Psoas muscle (tissue), 7 donors: ENCODE measurements at regions not wholly inside any gene's neighbourhood (a gene's known extent, or its start where the extent isn't known, plus 50 kb on each side); places are given as distances from the start of the nearest gene placed in this dataset.
"Not testable (repeated sequence)": the region's sequence is repeated elsewhere in the genome, so short reads cannot be mapped to it uniquely, and the experiment has no call there.

Experiments
- ATAC-seq, 4 donors: fragments of 200-7000 bp; cut with Tn5 transposase; one replicate each; pipeline ENCODE4 v1.9.1; 2020; ENCODE audit warnings: moderate library complexity in 3 of 4, mild to moderate bottlenecking in 2 of 4
- DNase-seq, 2 donors: peaks; one replicate each; pipeline ENCODE4 v3.0.0-alpha.2; 2020
- H3K27ac ChIP-seq: fragments of 200-600 bp; one replicate; pipeline ENCODE4 v1.8.0; 2022
- H3K27me3 ChIP-seq, 3 donors: fragments of 200-600 bp in 1 of 3; one replicate each; pipeline versions ENCODE4 v1.6.1 to v1.8.0; 2013 to 2022; ENCODE audit warnings: low read length in 2 of 3, mild to moderate bottlenecking in 2 of 3, moderate library complexity in 1 of 3; ENCODE audit not compliant: insufficient read depth in 3 of 3
- H3K36me3 ChIP-seq, 2 donors: fragments of 200-600 bp in 1 of 2; one replicate each; pipeline versions ENCODE4 v1.6.1 to v1.8.0; 2013 to 2022; ENCODE audit warnings: low read depth in 1 of 2, mild to moderate bottlenecking in 1 of 2, moderate library complexity in 1 of 2; ENCODE audit not compliant: insufficient read depth in 1 of 2
- H3K4me1 ChIP-seq: fragments of 200-600 bp; one replicate; pipeline ENCODE4 v1.8.0; 2022
- H3K4me3 ChIP-seq: fragments of 200-600 bp; one replicate; pipeline ENCODE4 v1.8.0; 2022; ENCODE audit warnings: mild to moderate bottlenecking
- H3K9me3 ChIP-seq: fragments of 200-600 bp; one replicate; pipeline ENCODE4 v1.8.0; 2022
- CTCF ChIP-seq: fragments of 200-600 bp; IDR thresholded peaks from one replicate; pipeline ENCODE4 v1.8.0; 2022; ENCODE audit warnings: antibody characterized with exemption
- WGBS, 3 donors: extraction: QIAGEN DNeasy Blood & Tissue Kit; methylation state at CpG; one replicate each; pipeline versions ENCODE4 v1.1.6 to v1.1.7; 2013; 5-methylcytosine and 5-hydroxymethylcytosine counted together
- intact Hi-C, 2 donors: fragments of 100-400 bp; cut with DNase I; formaldehyde crosslinking; loops; one replicate each; pipeline versions ENCODE4 v1.11.0 to v1.14.2; 2022
- donor health status: healthy with polysubstance abuse.
- donor health status: DM: no; HTN: no; CAD: no; lungs with moderate emphysema.
- donor health status: Bipolar disorder and iron deficiency.
- donor health status: healthy.
- donor health status: DM: yes; HTN: yes; CAD: no.
- donor health status: DM: no; HTN: no; CAD: no.
- donor health status: DM: yes; HTN: yes; CAD: no.

GRCh38 chr21:33139084-33139483 lies 69.1 kb downstream of the OLIG1 start:
- H3K4me1 ChIP-seq, result no peaks in the 10 kb centered on the region
- no peak overlapping the region for H3K27ac ChIP-seq
- H3K9me3 ChIP-seq, result no peaks in the 10 kb centered on the region
- 79 to 82% (median 80%) methylated on average over 18 of the region's 18 CpGs for WGBS, 3 donors
- ATAC-seq, result no peak
- H3K27me3 ChIP-seq, result peaks cover 0 to 9% (median 3%) of the 10 kb centered on the region in 3 donors
- H3K36me3 ChIP-seq, result no peaks in the 10 kb centered on the region
- DNase-seq, result no peak
- H3K4me3 ChIP-seq, result no peak overlapping the region
- no peak for TF ChIP-seq CTCF
- intact Hi-C loops, result no loop called here

- Histone ChIP-seq H3K9me3 (no peaks in the 10 kb centered on the region), H3K4me3 (no peak overlapping the region), H3K36me3 (no peaks in the 10 kb centered on the region), H3K27me3 (peaks cover 0 to 9% (median 7%) of the 10 kb centered on the region in 3 donors), H3K27ac (no peak overlapping the region), H3K4me1 (no peaks in the 10 kb centered on the region)
- DNase-seq, result no peak
- intact Hi-C loops, result no loop called here
- no peak for ATAC-seq
- WGBS, 3 donors, result 68 to 82% (median 80%) methylated on average over 2 of the region's 2 CpGs
- TF ChIP-seq CTCF, result no peak
Observed at GRCh38 chr21:33140288-33140687, 70.3 kb downstream of the OLIG1 start.

DNA sequence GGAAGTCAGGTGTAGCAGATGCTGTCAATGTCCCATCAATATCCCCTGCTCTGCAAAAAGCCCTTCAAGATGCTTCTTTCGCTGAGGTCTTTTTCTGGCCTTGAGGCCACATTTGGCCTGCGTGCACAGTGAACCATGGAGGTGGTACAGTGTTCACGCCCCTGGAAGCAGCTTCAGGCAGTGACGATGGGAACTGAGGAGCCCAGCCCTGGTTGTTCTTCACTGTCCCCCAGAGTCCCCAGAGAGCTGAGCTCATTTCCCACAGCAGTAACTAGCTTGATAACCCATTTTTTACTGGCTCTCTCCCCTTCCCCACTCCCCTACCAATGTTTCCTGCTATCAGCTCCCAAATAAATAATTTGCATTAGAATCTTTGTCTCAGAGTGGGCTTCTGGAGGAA lies 76.5 kb downstream of the OLIG1 start:
- WGBS, 3 donors, result 54 to 59% (median 56%) methylated on average over 4 of the region's 4 CpGs
- no peak overlapping the region for H3K27ac ChIP-seq
- no peaks in the 10 kb centered on the region for H3K9me3 ChIP-seq
- H3K27me3 ChIP-seq, result peaks cover 0 to 31% (median 4%) of the 10 kb centered on the region in 3 donors
- no peak for TF ChIP-seq CTCF
- H3K4me1 ChIP-seq, result no peaks in the 10 kb centered on the region
- intact Hi-C loops, result no loop called here
- no peak overlapping the region for H3K4me3 ChIP-seq
- ATAC-seq, result no peak
- no peak for DNase-seq
- no peaks in the 10 kb centered on the region for H3K36me3 ChIP-seq

DNA sequence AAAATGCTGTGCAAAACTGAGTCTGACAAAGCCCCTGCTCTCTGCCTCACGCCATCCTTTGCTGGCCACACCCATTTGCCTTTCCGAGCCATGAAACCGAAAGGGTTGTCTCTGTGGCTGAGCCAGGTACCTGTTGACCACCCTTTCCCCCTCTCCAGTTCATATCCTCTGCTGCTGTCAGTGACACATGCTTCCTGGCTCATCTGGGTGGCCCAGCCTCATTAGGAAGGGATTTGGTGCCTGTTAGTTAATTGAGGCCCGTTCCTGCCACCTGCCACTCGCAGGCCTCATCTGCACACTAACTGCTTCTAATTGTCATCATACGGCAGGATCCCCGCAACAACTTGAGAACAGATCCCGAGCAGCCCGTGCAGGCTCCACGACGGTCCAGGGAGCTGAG lies 79.2 kb downstream of the OLIG1 start:
- Histone ChIP-seq H3K4me3 (no peak overlapping the region), H3K36me3 (no peaks in the 10 kb centered on the region), H3K27me3 (peaks cover 0 to 45% (median 4%) of the 10 kb centered on the region in 3 donors), H3K27ac (no peak overlapping the region), H3K9me3 (no peaks in the 10 kb centered on the region), H3K4me1 (no peaks in the 10 kb centered on the region)
- DNase-seq, result no peak
- 45 to 51% (median 47%) methylated on average over 11 of the region's 11 CpGs for WGBS, 3 donors
- no peak for TF ChIP-seq CTCF
- no peak for ATAC-seq
- intact Hi-C loops, result no loop called here

DNA sequence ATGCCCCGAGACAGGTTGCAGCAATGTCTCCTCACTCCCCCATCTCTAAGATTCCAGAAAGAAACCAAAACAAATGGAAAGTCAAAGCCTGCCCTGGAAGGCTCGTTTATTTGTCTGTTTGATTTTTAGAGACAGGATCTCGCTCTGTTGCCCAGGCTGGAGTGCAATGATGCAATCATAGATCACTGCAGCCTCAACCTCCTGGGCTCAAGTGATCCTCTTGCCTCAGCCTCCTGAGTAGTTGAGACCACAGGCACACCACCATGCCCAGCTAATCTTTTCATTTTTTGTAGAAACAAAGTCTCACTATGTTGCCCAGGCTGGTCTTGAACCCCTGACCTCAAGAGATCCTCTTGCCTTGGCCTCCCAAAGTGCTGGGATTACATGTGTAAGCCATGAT lies 78.8 kb upstream of the IFNAR2 start:
- 84 to 88% (median 86%) methylated on average over 3 of the region's 3 CpGs for WGBS, 3 donors
- ATAC-seq, H3K4me3 ChIP-seq, H3K4me1 ChIP-seq, H3K36me3 ChIP-seq, DNase-seq, intact Hi-C loops, H3K27ac ChIP-seq, H3K9me3 ChIP-seq: not testable (repeated sequence)
- H3K27me3 ChIP-seq, result peaks cover 0 to 41% (median 4%) of the 10 kb centered on the region in 3 donors
